GM21423 (cell line): ENCODE measurements at regions not wholly inside any gene's neighbourhood (a gene's known extent, or its start where the extent isn't known, plus 50 kb on each side); places are given as distances from the start of the nearest gene placed in this dataset.

Experiments
- ATAC-seq: cut with Tn5 transposase; IDR thresholded peaks from one replicate; pipeline ENCODE4 v1.9.1; 2021; ENCODE audit warnings: mild to moderate bottlenecking, moderate library complexity; ENCODE audit not compliant: unreplicated experiment

DNA sequence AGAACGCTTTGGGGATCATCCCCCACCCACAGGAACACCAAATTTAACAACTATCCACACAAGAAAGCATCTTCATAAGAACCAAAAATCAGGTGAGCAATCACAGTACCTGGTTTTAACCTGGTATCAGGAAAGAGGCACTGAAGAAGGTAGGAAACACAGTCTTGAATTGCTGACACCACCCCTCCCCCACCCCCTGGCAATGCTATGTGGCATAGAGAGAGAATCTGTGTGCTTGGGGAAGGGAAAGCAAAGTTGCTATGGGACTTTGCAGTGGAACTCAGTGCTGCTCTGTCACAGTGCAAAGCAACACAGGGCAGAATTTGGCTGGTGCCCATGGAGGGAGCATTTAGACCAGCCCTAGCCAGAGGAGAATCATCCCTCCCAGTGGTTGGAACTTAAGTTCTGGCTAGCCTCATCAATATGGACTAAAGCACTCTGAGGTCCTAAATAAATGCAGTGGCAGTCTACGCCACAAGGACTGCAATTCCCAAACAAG, 565.5 kb downstream of the EPM2A start:
- no peak for ATAC-seq

DNA sequence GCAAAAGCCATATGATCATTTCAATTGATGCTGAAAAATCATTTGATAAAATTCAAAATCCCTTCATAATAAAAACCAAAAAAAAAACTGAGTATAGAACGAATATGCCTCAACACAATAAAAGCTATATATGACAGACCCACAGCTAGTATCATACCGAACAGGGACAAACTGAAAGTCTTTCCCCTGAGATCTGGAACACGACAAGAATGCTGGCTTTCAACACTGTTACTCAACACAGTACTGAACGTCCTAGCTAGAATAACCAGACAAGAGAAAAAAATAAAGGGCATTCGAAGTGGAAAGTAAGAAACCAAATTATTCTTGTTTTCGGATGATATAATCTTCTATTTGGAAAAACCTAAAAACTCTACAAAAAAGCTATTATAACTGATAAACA, 559.9 kb downstream of the EPM2A start:
- ATAC-seq = no peak

DNA sequence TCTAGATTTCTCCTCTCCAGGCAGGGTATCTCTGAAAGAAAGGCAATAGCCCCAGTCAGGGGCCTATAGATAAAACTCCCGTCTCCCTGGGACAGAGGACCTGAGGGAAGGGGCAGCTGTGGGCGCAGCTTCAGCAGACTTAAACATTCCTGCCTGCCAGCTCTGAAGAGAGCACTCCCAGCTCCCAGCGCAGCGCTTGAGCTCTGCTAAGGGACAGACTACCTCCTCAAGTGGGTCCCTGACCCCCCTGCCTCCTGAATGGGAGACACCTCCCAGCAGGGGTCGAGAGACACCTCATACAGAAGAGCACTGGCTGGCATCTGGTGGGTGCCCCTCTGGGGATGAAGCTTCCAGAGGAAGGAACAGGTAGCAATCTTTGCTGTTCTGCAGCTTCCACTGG, 556.9 kb downstream of the EPM2A start:
- ATAC-seq = no peak

GRCh38 chr6:145187491-145188206, 547.7 kb downstream of the EPM2A start:
- no peak for ATAC-seq

- ATAC-seq = no peak
Measured at GRCh38 chr6:145189836-145190235, 545.5 kb downstream of the EPM2A start.

GRCh38 chr6:145194389-145194788, 540.9 kb downstream of the EPM2A start:
- ATAC-seq = no peak

DNA sequence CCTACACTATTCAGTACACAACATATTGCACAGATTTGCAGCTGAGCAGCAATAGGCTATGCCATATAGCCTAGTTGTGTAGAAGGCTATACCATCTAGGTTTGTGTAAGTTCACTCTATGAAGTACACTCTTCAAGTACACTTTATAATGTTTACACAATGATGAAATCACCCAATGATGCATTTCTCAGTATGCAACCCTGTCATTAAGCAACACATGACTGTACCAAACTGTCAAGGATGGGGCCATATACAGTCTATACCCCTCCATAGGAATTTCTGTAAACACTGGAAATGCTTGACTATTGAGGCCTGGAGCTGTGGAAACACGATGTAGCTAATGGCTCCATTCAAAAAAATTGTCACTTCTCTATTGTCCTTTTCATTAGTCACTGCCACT, 535.4 kb downstream of the EPM2A start:
- ATAC-seq = no peak

DNA sequence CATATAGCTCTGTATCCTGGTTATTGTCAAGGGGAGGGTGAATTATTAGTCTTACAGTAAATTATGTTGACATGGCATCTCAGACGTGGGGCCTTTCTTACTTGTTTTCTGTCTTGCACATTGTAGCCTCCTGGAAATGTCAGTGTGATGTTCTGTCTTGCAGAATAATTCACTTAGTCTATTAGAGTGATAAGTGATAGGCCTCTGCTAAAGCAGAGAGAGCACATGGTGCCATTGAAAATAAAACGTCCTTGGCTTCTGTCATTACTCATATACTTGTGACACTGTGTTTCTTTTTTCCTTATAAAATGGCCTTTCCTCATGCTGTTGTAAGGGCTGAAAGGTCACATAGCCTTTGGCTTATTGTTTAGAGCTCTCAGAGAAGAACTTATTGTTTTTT, 531.0 kb downstream of the EPM2A start:
- no peak for ATAC-seq

- no peak for ATAC-seq
Measured at GRCh38 chr6:145206247-145206907, 528.9 kb downstream of the EPM2A start.

GRCh38 chr6:145208474-145208873, 526.8 kb downstream of the EPM2A start:
- no peak for ATAC-seq

GRCh38 chr6:145209272-145209671, 526.0 kb downstream of the EPM2A start:
- ATAC-seq = no peak

DNA sequence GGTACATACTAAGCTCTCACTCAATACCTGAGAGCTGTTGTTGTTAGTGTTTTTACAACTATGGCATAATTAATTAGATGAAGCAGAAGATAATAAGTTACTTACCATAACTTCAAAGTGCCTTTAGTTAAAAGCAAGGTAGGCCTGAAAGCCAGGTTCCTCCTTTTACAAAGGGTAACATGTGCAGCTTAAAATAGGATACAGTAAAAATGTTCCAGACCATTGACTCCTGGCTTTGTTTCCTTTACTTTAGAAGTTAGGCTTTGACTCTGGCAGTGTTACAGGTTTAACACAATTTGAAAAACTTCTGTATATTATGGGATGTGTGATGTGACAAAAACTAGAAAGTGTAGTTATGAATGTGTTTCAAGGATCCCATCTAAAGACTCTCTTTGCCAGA, 522.5 kb downstream of the EPM2A start:
- ATAC-seq = peak; percentile 38

- peak; percentile 66 for ATAC-seq
Measured at GRCh38 chr6:145213614-145214013, 521.7 kb downstream of the EPM2A start.

DNA sequence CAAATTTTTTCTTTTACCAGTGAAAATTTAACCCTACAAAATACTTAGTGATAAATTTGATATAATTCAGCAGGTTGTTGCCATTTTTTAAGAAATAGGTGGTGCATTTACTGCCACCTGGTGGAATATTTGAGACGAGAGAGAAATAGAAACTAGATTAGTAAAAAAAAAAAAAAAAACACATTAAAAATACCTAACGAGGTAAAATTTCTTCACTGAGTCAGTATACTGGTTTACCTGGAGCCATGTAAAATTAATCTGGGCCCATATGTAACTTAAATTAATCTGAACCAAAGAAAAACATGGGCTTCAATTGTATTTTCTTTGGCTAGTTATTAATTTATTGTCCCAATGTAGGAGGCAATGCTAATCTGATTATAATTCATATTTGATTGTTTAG, 520.8 kb downstream of the EPM2A start:
- no peak for ATAC-seq

DNA sequence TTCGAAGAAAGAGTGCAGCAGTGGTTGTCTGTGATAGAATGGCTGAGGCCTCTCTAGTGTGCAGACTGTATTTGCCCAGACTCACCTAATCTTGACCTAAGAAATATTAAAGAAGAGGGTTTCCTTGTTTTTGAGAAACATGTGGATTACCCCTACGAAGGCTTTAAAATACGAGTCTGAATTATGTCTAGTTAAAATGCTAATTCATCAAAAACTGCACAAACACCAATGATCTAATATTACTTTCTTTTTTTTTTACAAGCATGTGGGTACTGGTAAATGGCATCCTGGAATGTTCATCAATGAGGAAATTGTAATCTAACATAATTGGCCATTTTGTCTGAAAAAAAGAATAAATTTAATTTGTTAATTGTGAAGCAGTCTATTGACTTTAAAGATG, 510.9 kb downstream of the EPM2A start:
- no peak for ATAC-seq

- ATAC-seq = no peak
Measured at GRCh38 chr6:145225500-145225899, 509.8 kb downstream of the EPM2A start.

DNA sequence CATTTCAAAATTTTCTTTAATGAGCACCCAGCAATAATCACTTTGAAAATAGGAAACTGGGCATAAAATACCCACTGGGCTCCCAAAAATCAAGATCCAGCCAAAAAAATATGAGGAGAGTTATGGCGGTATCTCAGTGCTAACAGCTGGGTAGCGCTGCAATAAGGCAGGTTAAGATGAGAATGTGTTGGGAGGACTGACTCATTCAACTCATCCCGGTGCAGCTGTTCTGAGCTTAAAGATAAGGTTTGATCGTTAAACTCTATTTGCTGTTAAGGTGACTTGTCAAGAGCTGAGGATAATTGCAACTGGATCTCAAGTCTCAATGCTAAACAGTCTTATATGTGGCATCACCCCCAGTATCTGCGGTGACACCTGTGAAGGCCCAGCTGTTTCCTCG, 507.7 kb downstream of the EPM2A start:
- no peak for ATAC-seq

DNA sequence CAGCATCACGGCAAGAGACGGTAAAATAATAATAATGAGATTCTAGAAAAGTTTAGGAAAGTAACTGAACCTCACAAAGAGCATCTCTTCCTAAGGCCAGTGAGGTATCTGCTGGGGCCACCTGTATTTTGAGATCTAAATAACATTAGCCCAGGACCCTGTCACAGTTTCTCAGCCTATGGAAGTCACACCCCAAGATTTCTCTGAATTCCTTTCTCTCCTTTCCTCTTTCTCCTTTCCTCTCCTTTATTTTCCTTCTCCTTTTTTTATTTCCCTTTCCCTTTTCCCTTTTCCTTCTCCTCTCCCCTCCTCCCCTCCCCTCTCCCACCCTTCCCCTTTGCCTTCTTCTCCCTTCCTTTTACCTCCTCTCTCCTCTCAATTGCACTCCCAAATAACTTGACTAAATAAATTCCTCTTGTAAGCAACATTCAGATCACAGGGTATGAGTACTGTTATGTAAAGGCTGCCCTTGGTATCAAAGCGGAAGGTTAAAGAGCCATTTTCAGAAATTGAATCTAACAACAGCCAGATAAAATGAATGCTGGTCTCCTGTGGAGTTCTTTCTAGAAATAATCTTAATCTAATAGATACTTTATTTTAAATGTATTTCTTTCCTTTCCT, 506.2 kb downstream of the EPM2A start:
- ATAC-seq = no peak

GRCh38 chr6:145233955-145234354, 501.4 kb downstream of the EPM2A start:
- no peak for ATAC-seq

GRCh38 chr6:145235207-145235606, 500.1 kb downstream of the EPM2A start:
- ATAC-seq = no peak

DNA sequence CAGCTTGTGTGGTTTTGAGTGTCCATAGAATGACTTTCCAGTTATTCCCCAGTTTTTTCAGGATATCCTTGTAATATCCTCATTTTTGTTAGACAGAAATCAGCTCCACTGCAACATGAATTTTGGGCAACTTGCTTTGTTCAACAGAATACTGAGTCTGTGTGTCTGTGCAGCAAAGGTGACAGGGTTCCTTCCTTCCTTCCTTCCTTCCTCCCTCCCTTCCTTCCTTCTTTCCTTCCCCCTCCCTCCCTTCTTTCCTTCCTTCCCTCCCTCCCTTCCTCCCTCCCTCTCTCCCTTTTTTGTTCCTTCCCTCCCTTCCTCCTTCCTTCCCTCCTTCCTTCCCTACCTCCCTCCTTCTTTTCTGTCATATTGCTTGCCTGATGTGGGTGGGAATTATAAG, 496.5 kb downstream of the EPM2A start:
- no peak for ATAC-seq

GRCh38 chr6:145241039-145241438, 494.3 kb downstream of the EPM2A start:
- ATAC-seq = no peak
